Gastrocnemius medialis (tissue), 4 donors: ENCODE measurements at regions not wholly inside any gene's neighbourhood (a gene's known extent, or its start where the extent isn't known, plus 50 kb on each side); places are given as distances from the start of the nearest gene placed in this dataset.

Experiments
- ATAC-seq, 2 donors: fragments of 150-250 bp; one replicate each; pipeline ENCODE4 v1.9.1; 2016
- DNase-seq, 2 donors: peaks; one replicate each; pipeline ENCODE4 v3.0.0-alpha.2; 2019
- H3K27ac ChIP-seq, 4 donors: fragments of 200-600 bp; sonication (generic); 1 replicate in 1 of 4; 2 replicates in 3 of 4; pipeline ENCODE4 v1.5.1; 2016 to 2018; ENCODE audit warnings: mild to moderate bottlenecking in 2 of 4, moderate library complexity in 1 of 4
- H3K27me3 ChIP-seq, 3 donors: fragments of 200-600 bp; sonication (generic) in 2 of 3; 1 replicate in 1 of 3; 2 replicates in 2 of 3; pipeline versions ENCODE4 v1.5.1 to v1.6.0; 2016 to 2019; ENCODE audit warnings: mild to moderate bottlenecking in 1 of 3, moderate library complexity in 1 of 3
- H3K36me3 ChIP-seq, 2 donors: fragments of 200-600 bp; sonication (generic) in 1 of 2; one replicate each; pipeline ENCODE4 v1.5.1; 2017 to 2018
- H3K4me1 ChIP-seq, 2 donors: fragments of 200-600 bp; sonication (generic) in 1 of 2; one replicate each; pipeline ENCODE4 v1.5.1; 2016 to 2017; ENCODE audit warnings: mild to moderate bottlenecking in 2 of 2
- H3K4me3 ChIP-seq, 4 donors: fragments of 200-600 bp; sonication (generic) in 3 of 4; 1 replicate in 1 of 4; 2 replicates in 3 of 4; pipeline ENCODE4 v1.5.1; 2016 to 2019; ENCODE audit warnings: mild to moderate bottlenecking in 2 of 4
- H3K9me3 ChIP-seq, 3 donors: fragments of 200-600 bp; sonication (generic) in 2 of 3; 1 replicate in 1 of 3; 2 replicates in 2 of 3; pipeline ENCODE4 v1.5.1; 2016 to 2019
- POLR2A ChIP-seq, 2 donors: fragments of 450-650 bp; IDR thresholded peaks; one replicate each; pipeline ENCODE4 v1.6.1; 2017; ENCODE audit warnings: antibody characterized with exemption in 2 of 2, mild to moderate bottlenecking in 2 of 2, moderate library complexity in 2 of 2
- in situ Hi-C, 4 donors: fragments of 200-750 bp; cut with MboI; loops; one replicate each; pipeline versions ENCODE4 v1.15.0 to v1.8.0; 2017; ENCODE audit warnings: low sequenced_read_pairs in 4 of 4
- intact Hi-C: fragments of 100-400 bp; cut with DNase I; formaldehyde crosslinking; loops from one replicate; pipeline ENCODE4 v1.15.1; 2023; ENCODE audit warnings: low total_unique reads
- TF ChIP-seq, protein P1 (sequence below), 5 experiments: fragments of 450-650 bp in 3 of 5; fragments of 200-600 bp in 2 of 5; sonication (generic) in 2 of 5; IDR thresholded peaks in 4 of 5; conservative IDR thresholded peaks in 1 of 5; 1 replicate in 4 of 5; 2 replicates in 1 of 5; pipeline ENCODE4 v1.5.1; 2016 to 2019; ENCODE audit warnings: antibody characterized with exemption in 5 of 5, mild to moderate bottlenecking in 3 of 5, moderate library complexity in 3 of 5

- Histone ChIP-seq H3K4me1 (no peaks in the 10 kb centered on the region), H3K27me3 (no peaks in the 10 kb centered on the region), H3K9me3 (no peaks in the 10 kb centered on the region), H3K36me3 (no peaks in the 10 kb centered on the region), H3K27ac (no peak overlapping the region), H3K4me3 (no peak overlapping the region)
- ATAC-seq: no peak
- intact Hi-C loops: no loop called here
- TF ChIP-seq POLR2A (IDR thresholded peaks at IDR 0.05): no peak
- TF ChIP-seq, protein P1, sequence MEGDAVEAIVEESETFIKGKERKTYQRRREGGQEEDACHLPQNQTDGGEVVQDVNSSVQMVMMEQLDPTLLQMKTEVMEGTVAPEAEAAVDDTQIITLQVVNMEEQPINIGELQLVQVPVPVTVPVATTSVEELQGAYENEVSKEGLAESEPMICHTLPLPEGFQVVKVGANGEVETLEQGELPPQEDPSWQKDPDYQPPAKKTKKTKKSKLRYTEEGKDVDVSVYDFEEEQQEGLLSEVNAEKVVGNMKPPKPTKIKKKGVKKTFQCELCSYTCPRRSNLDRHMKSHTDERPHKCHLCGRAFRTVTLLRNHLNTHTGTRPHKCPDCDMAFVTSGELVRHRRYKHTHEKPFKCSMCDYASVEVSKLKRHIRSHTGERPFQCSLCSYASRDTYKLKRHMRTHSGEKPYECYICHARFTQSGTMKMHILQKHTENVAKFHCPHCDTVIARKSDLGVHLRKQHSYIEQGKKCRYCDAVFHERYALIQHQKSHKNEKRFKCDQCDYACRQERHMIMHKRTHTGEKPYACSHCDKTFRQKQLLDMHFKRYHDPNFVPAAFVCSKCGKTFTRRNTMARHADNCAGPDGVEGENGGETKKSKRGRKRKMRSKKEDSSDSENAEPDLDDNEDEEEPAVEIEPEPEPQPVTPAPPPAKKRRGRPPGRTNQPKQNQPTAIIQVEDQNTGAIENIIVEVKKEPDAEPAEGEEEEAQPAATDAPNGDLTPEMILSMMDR (IDR thresholded peaks at IDR 0.05 in 4 of 5, conservative IDR thresholded peaks at IDR 0.05 in 1 of 5): no peak
- in situ Hi-C loops: no loop called here
- no peak for DNase-seq
Observed at GRCh38 chr15:37581866-37582532, 352.4 kb upstream of the TMCO5A start.

DNA sequence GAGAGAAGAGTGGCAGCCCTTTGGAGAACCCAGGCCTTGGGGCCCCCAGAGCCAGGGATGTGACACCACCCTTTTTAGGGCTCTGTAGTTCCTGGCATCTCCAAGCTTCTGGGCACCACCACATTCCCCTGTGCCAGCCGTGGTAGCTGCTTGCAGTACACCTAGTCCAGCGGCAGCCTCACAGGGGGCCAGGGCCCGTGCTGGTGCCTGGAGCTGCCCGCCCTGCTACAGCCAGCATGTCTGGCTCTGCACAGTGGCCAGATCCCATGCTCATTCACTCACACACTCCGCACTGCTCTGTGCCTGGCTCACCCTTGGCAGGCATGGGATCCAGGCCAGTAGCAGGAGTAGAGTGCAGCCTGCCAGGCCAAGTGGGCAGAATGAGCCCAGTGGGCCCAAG lies 351.6 kb upstream of the TMCO5A start:
- Histone ChIP-seq H3K27me3 (no peaks in the 10 kb centered on the region), H3K4me3 (no peak overlapping the region), H3K36me3 (no peaks in the 10 kb centered on the region), H3K9me3 (no peaks in the 10 kb centered on the region), H3K4me1 (no peaks in the 10 kb centered on the region), H3K27ac (no peak overlapping the region)
- intact Hi-C loops: no loop called here
- no peak for ATAC-seq
- in situ Hi-C loops: no loop called here
- no peak for TF ChIP-seq POLR2A (IDR thresholded peaks at IDR 0.05)
- TF ChIP-seq, protein P1 (IDR thresholded peaks at IDR 0.05 in 4 of 5, conservative IDR thresholded peaks at IDR 0.05 in 1 of 5): no peak
- no peak for DNase-seq

- Histone ChIP-seq H3K9me3 (no peaks in the 10 kb centered on the region), H3K36me3 (no peaks in the 10 kb centered on the region), H3K27me3 (no peaks in the 10 kb centered on the region), H3K4me3 (no peak overlapping the region), H3K27ac (no peak overlapping the region), H3K4me1 (no peaks in the 10 kb centered on the region)
- ATAC-seq (no peak), DNase-seq (no peak)
- in situ Hi-C loops (no loop called here), intact Hi-C loops (no loop called here)
- no peak for TF ChIP-seq POLR2A (IDR thresholded peaks at IDR 0.05)
- TF ChIP-seq, protein P1 (IDR thresholded peaks at IDR 0.05 in 4 of 5, conservative IDR thresholded peaks at IDR 0.05 in 1 of 5): no peak
Observed at GRCh38 chr15:37586011-37586583, 348.3 kb upstream of the TMCO5A start.

DNA sequence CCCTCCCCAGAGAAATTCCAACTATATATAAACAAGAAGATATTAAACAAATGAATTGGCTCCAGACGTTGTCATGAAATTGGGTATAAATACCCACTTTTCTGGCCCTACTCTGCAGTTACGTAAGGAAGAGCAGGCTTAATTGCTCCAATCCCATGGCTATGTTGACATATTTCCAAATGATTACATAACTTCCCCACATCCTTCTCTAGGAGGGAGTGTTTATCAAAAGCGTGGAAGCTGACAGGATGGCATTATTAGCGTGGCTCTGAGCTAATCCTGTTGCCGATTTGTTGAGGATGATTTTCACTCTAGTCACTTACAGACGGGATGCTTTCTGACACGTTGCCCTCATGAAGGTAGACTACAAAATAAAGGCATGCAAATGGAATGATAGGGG lies 347.5 kb upstream of the TMCO5A start:
- DNase-seq: no peak
- Histone ChIP-seq H3K36me3 (no peaks in the 10 kb centered on the region), H3K27ac (no peak overlapping the region), H3K9me3 (no peaks in the 10 kb centered on the region), H3K4me1 (no peaks in the 10 kb centered on the region), H3K4me3 (no peak overlapping the region), H3K27me3 (no peaks in the 10 kb centered on the region)
- in situ Hi-C loops (no loop called here), intact Hi-C loops (no loop called here)
- ATAC-seq: no peak
- no peak for TF ChIP-seq POLR2A (IDR thresholded peaks at IDR 0.05)
- TF ChIP-seq, protein P1 (IDR thresholded peaks at IDR 0.05 in 4 of 5, conservative IDR thresholded peaks at IDR 0.05 in 1 of 5): no peak
